ENCODE measurements at regions not wholly inside any gene's neighbourhood (a gene's known extent, or its start where the extent isn't known, plus 50 kb on each side); places are given as distances from the start of the nearest gene placed in this dataset.

DNA sequence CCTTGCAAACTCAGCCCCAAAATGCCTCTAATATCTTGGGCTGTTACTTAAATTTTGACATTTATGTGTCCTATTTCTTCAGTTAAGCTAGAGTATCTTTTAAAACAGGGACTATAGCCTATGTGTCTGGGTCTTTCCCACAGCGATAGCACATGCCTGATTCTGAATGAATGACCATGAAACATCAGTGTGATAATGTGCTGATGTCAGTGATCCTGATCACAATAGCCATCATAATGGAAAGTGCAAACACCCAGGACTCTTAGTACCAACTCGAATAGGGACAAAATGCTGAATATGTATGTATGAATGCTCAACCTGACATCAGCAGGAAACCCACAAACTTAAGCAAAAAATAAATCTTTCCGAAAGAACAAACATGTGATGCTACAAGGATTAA, 537.4 kb downstream of the IGSF11 start:
- TF ChIP-seq, protein P1, sequence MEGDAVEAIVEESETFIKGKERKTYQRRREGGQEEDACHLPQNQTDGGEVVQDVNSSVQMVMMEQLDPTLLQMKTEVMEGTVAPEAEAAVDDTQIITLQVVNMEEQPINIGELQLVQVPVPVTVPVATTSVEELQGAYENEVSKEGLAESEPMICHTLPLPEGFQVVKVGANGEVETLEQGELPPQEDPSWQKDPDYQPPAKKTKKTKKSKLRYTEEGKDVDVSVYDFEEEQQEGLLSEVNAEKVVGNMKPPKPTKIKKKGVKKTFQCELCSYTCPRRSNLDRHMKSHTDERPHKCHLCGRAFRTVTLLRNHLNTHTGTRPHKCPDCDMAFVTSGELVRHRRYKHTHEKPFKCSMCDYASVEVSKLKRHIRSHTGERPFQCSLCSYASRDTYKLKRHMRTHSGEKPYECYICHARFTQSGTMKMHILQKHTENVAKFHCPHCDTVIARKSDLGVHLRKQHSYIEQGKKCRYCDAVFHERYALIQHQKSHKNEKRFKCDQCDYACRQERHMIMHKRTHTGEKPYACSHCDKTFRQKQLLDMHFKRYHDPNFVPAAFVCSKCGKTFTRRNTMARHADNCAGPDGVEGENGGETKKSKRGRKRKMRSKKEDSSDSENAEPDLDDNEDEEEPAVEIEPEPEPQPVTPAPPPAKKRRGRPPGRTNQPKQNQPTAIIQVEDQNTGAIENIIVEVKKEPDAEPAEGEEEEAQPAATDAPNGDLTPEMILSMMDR (IDR thresholded peaks at IDR 0.05): no peak
- TF ChIP-seq POLR2A (IDR thresholded peaks at IDR 0.05) (no peak), POLR2AphosphoS5 (IDR thresholded peaks at IDR 0.05) (no peak), EP300 (IDR thresholded peaks at IDR 0.05) (no peak)
